C4-2B (cell line): ENCODE measurements at regions not wholly inside any gene's neighbourhood (a gene's known extent, or its start where the extent isn't known, plus 50 kb on each side); places are given as distances from the start of the nearest gene placed in this dataset.

Source experiments
- CTCF ChIP-seq: fragments of 450-650 bp; conservative IDR thresholded peaks from 2 replicates; pipeline ENCODE4 v1.5.1; 2017; ENCODE audit warnings: mild to moderate bottlenecking
- ZFX ChIP-seq: fragments of 450-650 bp; IDR thresholded peaks from 2 replicates; pipeline ENCODE4 v1.6.1; 2017

- TF ChIP-seq CTCF (no peak), ZFX (no peak)
Measured at GRCh38 chr13:104310861-104311260, 1244.6 kb upstream of the SLC10A2 start.
